Immature natural killer cell (primary cell): ENCODE measurements at regions not wholly inside any gene's neighbourhood (a gene's known extent, or its start where the extent isn't known, plus 50 kb on each side); places are given as distances from the start of the nearest gene placed in this dataset.
"Not testable (repeated sequence)": the region's sequence is repeated elsewhere in the genome, so short reads cannot be mapped to it uniquely, and the experiment has no call there.

Experiments
- DNase-seq, 3 donors: peaks; one replicate each; pipeline ENCODE4 v3.0.0; 2022; ENCODE audit warnings: mixed read lengths in 1 of 3
- H3K27ac Mint-ChIP-seq, 6 donors: one replicate each; pipeline ENCODE4 v1.8.0; 2020; ENCODE audit warnings: mixed read lengths in 6 of 6, mild to moderate bottlenecking in 5 of 6, inconsistent platforms in 4 of 6, moderate library complexity in 3 of 6
- H3K27me3 Mint-ChIP-seq, 3 donors: one replicate each; pipeline ENCODE4 v1.8.0; 2020 to 2021; ENCODE audit warnings: low read depth in 3 of 3, mild to moderate bottlenecking in 3 of 3, mixed read lengths in 3 of 3, moderate library complexity in 3 of 3, inconsistent platforms in 1 of 3
- H3K36me3 Mint-ChIP-seq, 3 donors: one replicate each; pipeline ENCODE4 v1.8.0; 2020; ENCODE audit warnings: mixed read lengths in 3 of 3, inconsistent platforms in 2 of 3, mild to moderate bottlenecking in 2 of 3
- H3K4me1 Mint-ChIP-seq, 2 donors: one replicate each; pipeline ENCODE4 v1.8.0; 2020; ENCODE audit warnings: inconsistent platforms in 2 of 2, mild to moderate bottlenecking in 2 of 2, mixed read lengths in 2 of 2, moderate library complexity in 1 of 2
- H3K4me3 Mint-ChIP-seq, 5 donors: one replicate each; pipeline ENCODE4 v1.8.0; 2020; ENCODE audit warnings: mild to moderate bottlenecking in 5 of 5, mixed read lengths in 5 of 5, inconsistent platforms in 3 of 5, moderate library complexity in 3 of 5
- H3K9me3 Mint-ChIP-seq, 6 donors: one replicate each; pipeline ENCODE4 v1.8.0; 2020; ENCODE audit warnings: mild to moderate bottlenecking in 6 of 6, mixed read lengths in 6 of 6, inconsistent platforms in 4 of 6, moderate library complexity in 3 of 6

DNA sequence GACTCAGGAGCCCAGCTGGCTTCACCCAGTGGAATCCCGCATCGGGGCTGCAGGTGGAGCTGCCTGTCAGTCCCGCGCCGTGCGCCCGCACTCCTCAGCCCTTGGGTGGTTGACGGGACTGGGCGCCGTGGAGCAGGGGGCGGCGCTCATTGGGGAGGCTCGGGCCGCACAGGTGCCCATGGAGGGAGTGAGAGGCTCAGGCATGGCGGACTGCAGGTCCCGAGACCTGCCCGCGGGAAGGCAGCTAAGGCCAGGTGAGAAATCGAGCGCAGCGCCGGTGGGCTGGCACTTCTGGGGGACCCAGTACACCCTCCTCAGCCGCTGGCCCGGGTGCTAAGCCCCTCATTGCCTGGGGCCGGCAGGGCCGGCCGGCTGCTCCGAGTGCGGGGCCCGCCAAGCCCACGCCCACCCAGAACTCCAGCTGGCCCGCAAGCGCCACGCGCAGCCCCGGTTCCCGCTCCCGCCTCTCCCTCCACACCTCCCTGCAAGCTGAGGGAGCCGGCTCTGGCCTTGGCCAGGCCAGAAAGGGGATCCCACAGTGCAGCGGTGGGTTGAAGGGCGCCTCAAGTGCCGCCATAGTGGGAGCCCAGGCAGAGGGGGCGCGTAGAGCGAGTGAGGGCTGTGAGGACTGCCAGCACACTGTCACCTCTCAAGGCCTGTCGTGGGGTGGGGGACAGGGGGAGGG, 314.6 kb upstream of the MAGI2 start:
- H3K4me3 Mint-ChIP-seq, H3K27me3 Mint-ChIP-seq, H3K27ac Mint-ChIP-seq, H3K36me3 Mint-ChIP-seq, DNase-seq, H3K4me1 Mint-ChIP-seq: not testable (repeated sequence)
- peaks cover 0 to 42% (median 24%) of the 10 kb centered on the region in 6 donors for H3K9me3 Mint-ChIP-seq

DNA sequence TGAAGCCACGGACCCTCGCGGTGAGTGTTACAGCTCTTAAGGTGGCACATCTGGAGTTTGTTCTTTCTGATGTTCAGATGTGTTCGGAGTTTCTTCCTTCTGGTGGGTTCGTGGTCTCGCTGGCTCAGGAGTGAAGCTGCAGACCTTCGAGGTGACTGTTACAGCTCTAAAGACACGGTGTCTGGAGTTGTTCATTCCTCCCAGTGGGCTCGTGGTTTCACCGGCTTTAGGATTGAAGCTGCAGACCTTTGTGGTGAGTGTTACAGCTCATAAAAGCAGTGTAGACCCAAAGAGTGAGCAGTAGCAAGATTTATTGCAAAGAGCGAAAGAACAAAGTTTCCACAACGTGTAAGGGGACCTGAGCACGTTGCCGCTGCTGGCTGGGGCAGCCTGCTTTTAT, 313.7 kb upstream of the MAGI2 start:
- H3K4me1 Mint-ChIP-seq, H3K4me3 Mint-ChIP-seq, H3K27me3 Mint-ChIP-seq, DNase-seq, H3K36me3 Mint-ChIP-seq, H3K27ac Mint-ChIP-seq: not testable (repeated sequence)
- peaks cover 0 to 43% (median 26%) of the 10 kb centered on the region in 6 donors for H3K9me3 Mint-ChIP-seq

DNA sequence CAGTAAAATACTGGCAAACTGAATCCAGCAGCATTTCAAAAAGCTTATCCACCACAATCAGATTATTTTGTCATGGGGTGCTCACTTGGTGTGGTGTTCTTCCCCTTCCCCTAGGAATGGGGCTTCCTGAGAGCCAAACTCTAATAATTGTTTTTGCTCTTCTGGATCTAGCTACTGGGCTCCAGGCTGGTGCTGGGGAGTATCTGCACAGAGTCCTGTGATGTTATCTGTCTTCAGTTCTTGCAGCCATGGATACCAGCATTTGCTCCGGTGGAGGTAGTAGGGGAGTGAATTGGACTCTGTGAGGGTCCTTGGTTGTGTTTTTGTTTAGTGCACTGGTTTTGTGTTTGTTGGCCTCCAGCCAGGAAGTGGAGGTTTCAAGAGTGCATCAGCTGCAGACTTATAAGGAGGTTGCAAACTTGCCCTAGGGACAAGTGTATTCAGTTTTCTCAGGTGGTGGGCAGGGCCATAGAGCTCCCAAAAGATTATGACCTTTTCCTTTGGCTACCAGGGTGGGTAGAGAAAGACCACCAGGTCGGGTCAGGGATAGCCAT, 308.5 kb upstream of the MAGI2 start:
- Mint-ChIP-seq H3K36me3 (no peaks in the 10 kb centered on the region), H3K9me3 (peaks cover 16 to 63% (median 51%) of the 10 kb centered on the region in 6 donors), H3K27ac (no peak overlapping the region), H3K4me1 (no peaks in the 10 kb centered on the region), H3K4me3 (no peak overlapping the region), H3K27me3 (peaks cover 0 to 1% (median 0%) of the 10 kb centered on the region in 3 donors)
- no peak for DNase-seq

GRCh38 chr7:79750941-79751340, 297.5 kb upstream of the MAGI2 start:
- H3K9me3 Mint-ChIP-seq: peaks cover 0 to 45% (median 19%) of the 10 kb centered on the region in 6 donors
- not testable (repeated sequence) for H3K4me3 Mint-ChIP-seq, H3K27ac Mint-ChIP-seq, H3K27me3 Mint-ChIP-seq, H3K4me1 Mint-ChIP-seq, DNase-seq, H3K36me3 Mint-ChIP-seq

- H3K36me3 Mint-ChIP-seq: no peaks in the 10 kb centered on the region
- no peaks in the 10 kb centered on the region for H3K4me1 Mint-ChIP-seq
- H3K9me3 Mint-ChIP-seq: peaks cover 0 to 42% (median 16%) of the 10 kb centered on the region in 6 donors
- no peak for DNase-seq
- no peak overlapping the region for H3K4me3 Mint-ChIP-seq
- peaks cover 0 to 2% (median 0%) of the 10 kb centered on the region in 3 donors for H3K27me3 Mint-ChIP-seq
- H3K27ac Mint-ChIP-seq: no peak overlapping the region
Measured at GRCh38 chr7:79749856-79750255, 296.4 kb upstream of the MAGI2 start.

GRCh38 chr7:79741684-79742083, 288.2 kb upstream of the MAGI2 start:
- H3K4me3 Mint-ChIP-seq: no peak overlapping the region

GRCh38 chr7:79740076-79740475, 286.6 kb upstream of the MAGI2 start:
- Mint-ChIP-seq H3K9me3 (peaks cover 0 to 50% (median 14%) of the 10 kb centered on the region in 6 donors), H3K4me1 (no peaks in the 10 kb centered on the region), H3K27me3 (no peaks in the 10 kb centered on the region), H3K4me3 (no peak overlapping the region), H3K27ac (no peak overlapping the region), H3K36me3 (peaks cover 0 to 3% (median 0%) of the 10 kb centered on the region in 3 donors)
- no peak for DNase-seq

More at GRCh38 chr7:79741684-79742083, 288.2 kb upstream of the MAGI2 start:
- no peaks in the 10 kb centered on the region for H3K4me1 Mint-ChIP-seq
- peaks cover 0 to 3% (median 0%) of the 10 kb centered on the region in 3 donors for H3K36me3 Mint-ChIP-seq
- H3K27me3 Mint-ChIP-seq: no peaks in the 10 kb centered on the region
- H3K9me3 Mint-ChIP-seq: peaks cover 2 to 44% (median 18%) of the 10 kb centered on the region in 6 donors
- no peak for DNase-seq
- no peak overlapping the region for H3K27ac Mint-ChIP-seq

DNA sequence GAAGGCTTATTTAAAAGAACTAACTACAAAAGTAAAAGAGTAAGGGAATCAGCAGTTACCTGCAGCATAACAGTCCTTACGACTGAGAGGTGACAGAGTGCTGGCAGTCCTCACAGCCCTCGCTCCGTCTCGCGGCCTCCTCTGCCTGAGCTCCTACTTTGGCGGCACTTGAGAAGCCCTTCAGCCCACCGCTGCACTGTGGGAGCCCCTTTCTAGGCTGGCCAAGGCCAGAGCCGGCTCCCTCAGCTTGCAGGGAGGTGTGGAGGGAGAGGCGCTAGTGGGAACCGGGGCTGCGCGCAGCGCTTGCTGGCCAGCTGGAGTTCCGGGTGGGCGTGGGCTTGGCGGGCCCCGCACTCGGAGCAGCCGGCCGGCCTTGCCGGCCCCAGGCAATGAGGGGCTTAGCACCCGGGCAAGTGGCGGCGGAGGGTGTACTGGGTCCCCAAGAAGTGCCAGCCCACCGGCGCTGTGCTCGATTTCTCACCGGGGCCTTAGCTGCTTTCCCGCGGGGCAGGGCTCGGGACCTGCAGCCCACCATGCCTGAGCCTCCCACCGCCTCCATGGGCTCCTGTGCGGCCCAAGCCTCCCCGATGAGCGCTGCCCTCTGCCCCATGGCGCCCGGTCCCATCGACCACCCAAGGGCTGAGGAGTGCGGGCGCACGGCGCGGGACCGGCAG, 285.7 kb upstream of the MAGI2 start:
- DNase-seq, H3K4me3 Mint-ChIP-seq, H3K36me3 Mint-ChIP-seq, H3K27me3 Mint-ChIP-seq, H3K4me1 Mint-ChIP-seq, H3K27ac Mint-ChIP-seq: not testable (repeated sequence)
- peaks cover 2 to 59% (median 18%) of the 10 kb centered on the region in 6 donors for H3K9me3 Mint-ChIP-seq

GRCh38 chr7:79736418-79736817, 283.0 kb upstream of the MAGI2 start:
- no peaks in the 10 kb centered on the region for H3K36me3 Mint-ChIP-seq
- no peaks in the 10 kb centered on the region for H3K4me1 Mint-ChIP-seq
- H3K4me3 Mint-ChIP-seq: no peak overlapping the region
- DNase-seq: no peak
- H3K9me3 Mint-ChIP-seq: peaks cover 11 to 69% (median 32%) of the 10 kb centered on the region in 6 donors
- no peak overlapping the region for H3K27ac Mint-ChIP-seq
- H3K27me3 Mint-ChIP-seq: peaks cover 0 to 3% (median 0%) of the 10 kb centered on the region in 3 donors

DNA sequence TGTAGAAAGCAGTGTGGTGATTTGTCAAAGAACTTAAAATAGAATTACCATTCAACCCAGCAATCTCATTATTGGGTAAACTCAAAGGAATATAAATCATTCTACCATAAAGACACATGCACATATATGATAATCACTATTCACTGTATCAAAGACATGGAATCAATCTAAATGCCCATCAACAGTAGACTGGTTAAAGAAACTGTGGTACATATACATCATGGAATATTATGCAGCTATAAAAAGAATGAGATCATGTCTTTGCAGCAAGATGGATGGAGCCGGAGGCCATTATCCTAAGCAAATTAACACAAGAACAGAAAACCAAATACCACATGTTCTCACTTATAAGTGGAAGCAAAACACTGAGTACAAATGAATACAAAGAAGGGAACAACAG, 281.5 kb upstream of the MAGI2 start:
- H3K4me3 Mint-ChIP-seq: no peak overlapping the region
- no peaks in the 10 kb centered on the region for H3K4me1 Mint-ChIP-seq
- no peak for DNase-seq
- peaks cover 16 to 64% (median 28%) of the 10 kb centered on the region in 6 donors for H3K9me3 Mint-ChIP-seq
- peaks cover 0 to 3% (median 0%) of the 10 kb centered on the region in 3 donors for H3K27me3 Mint-ChIP-seq
- no peaks in the 10 kb centered on the region for H3K36me3 Mint-ChIP-seq
- H3K27ac Mint-ChIP-seq: no peak overlapping the region

GRCh38 chr7:79734181-79734580, 280.7 kb upstream of the MAGI2 start:
- H3K4me3 Mint-ChIP-seq: no peak overlapping the region
- H3K36me3 Mint-ChIP-seq: no peaks in the 10 kb centered on the region
- no peak overlapping the region for H3K27ac Mint-ChIP-seq
- peaks cover 0 to 3% (median under 1%) of the 10 kb centered on the region in 3 donors for H3K27me3 Mint-ChIP-seq
- no peaks in the 10 kb centered on the region for H3K4me1 Mint-ChIP-seq
- peaks cover 17 to 61% (median 29%) of the 10 kb centered on the region in 6 donors for H3K9me3 Mint-ChIP-seq
- DNase-seq: no peak

- H3K36me3 Mint-ChIP-seq: no peaks in the 10 kb centered on the region
- H3K9me3 Mint-ChIP-seq: peaks cover 19 to 62% (median 29%) of the 10 kb centered on the region in 6 donors
- no peak for DNase-seq
- H3K4me1 Mint-ChIP-seq: no peaks in the 10 kb centered on the region
- H3K27ac Mint-ChIP-seq: no peak overlapping the region
- H3K4me3 Mint-ChIP-seq: no peak overlapping the region
- H3K27me3 Mint-ChIP-seq: peaks cover 0 to 3% (median 2%) of the 10 kb centered on the region in 3 donors
Measured at GRCh38 chr7:79732535-79732934, 279.1 kb upstream of the MAGI2 start.

DNA sequence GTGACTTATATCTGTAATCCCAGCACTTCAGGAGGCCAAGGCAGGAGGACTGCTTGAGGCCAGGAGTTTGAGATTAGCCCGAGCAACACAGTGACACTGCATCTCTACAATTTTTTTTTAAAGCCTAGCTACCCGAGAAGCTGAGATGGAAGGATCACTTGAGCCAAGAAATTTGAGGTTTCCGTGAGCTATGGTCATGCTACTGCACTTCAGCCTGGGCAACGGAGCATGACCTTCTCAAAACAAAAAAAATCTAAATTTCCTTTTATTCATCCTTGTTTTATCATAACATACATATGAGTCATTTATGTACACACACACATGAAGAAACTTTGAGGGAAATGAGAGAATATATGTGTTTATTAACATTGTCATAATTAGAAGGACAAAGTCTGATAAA, 277.5 kb upstream of the MAGI2 start:
- H3K4me1 Mint-ChIP-seq: no peaks in the 10 kb centered on the region
- H3K27ac Mint-ChIP-seq: no peak overlapping the region
- no peak for DNase-seq
- H3K4me3 Mint-ChIP-seq: no peak overlapping the region
- peaks cover 0 to 3% (median 2%) of the 10 kb centered on the region in 3 donors for H3K27me3 Mint-ChIP-seq
- H3K36me3 Mint-ChIP-seq: no peaks in the 10 kb centered on the region
- H3K9me3 Mint-ChIP-seq: peaks cover 19 to 59% (median 28%) of the 10 kb centered on the region in 6 donors
